ENCODE measurements at regions not wholly inside any gene's neighbourhood (a gene's known extent, or its start where the extent isn't known, plus 50 kb on each side); places are given as distances from the start of the nearest gene placed in this dataset.

GRCh38 chr2:128395640-128396499 lies 77.2 kb upstream of the HS6ST1 start:
- no peak for TF ChIP-seq CTCF (IDR thresholded peaks at IDR 0.05; ENCODE audit: insufficient read depth, low read length, poor library complexity, severe bottlenecking)
- TF ChIP-seq EZH2phosphoT487 (conservative IDR thresholded peaks at IDR 0.05; ENCODE audit: low read length): no peak
